ENCODE measurements at regions not wholly inside any gene's neighbourhood (a gene's known extent, or its start where the extent isn't known, plus 50 kb on each side); places are given as distances from the start of the nearest gene placed in this dataset.
"Not testable (repeated sequence)": the region's sequence is repeated elsewhere in the genome, so short reads cannot be mapped to it uniquely, and the experiment has no call there.

DNA sequence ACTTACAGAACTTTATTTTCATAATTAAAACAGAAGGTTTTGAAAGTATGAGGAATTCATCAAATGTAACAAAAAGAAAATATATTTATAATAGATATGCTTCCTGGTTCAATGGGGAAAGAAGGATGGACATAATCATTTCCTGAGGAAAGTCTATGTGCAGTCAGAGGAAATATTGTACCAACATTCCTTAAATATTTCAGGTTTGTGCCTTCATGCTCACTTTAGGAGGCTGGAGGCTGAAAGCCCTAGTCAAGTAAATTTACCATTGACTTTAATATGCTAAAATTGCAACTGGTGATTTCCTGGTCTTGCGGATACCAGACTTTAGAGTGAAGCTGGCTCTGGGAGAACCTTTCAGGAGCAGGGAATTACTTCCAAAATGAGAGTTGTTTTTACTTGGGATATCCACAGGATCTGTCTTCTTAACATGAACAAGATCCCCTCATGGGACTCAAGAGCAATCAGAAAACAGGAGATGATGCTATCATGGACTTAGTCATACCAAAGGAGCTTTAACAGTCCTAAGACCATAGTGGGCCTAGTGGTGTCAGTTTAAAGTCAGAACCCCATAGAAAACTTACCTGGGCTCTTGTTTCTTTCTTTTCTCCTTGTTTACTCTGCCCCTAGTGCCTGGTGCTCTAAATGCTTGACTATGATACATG, 762.8 kb upstream of the GRAMD2B start:
- DNase-seq: no peak

- DNase-seq: no peak
Measured at GRCh38 chr5:125661584-125661983, 761.6 kb upstream of the GRAMD2B start.

- DNase-seq: no peak
Measured at GRCh38 chr5:125668884-125669283, 754.3 kb upstream of the GRAMD2B start.

DNA sequence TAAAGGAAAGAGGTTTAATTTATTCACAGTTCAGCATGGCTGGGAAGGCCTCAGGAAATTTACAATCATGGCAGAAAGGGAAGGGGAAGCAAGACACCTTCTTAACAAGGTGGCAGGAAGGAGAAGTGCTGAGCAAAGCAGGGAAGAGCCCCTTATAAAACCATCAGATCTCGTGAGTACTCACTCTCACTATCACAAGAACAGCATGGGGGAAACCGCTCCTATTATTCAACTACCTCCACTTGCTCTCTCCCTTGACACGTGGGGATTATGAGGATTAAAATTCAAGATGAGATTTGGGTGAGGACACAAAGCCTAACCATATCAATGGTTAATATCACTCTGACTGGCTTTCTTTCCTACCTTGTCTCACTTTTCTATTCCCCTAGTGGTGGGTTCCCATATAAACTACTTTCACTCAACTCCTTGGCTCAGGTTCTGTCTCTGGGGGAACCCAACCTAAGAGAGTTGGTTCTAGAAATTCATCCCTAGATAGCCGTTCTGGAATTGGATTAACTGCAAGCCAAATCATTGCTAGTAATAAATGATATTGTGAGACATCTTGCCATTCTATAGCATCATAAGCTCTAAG, 749.8 kb upstream of the GRAMD2B start:
- no peak for DNase-seq

DNA sequence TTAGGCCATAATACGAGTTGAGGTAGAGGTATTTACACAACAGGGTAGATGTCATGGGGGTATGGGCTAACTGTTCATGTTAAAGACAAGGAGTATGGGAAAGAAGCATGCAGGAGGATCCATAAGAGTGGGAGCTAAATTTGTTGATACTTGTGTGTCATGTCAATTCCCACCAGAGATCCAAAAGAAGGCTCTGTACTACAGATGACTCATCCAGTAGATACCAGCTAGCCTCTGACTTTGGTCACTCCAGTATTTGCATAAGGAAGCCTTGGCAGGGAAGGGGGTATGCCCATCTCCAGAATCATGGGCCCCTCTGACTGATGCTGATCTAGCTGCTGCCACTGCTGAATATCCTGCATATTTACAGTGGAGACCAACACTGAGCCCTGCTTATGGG, 743.7 kb upstream of the GRAMD2B start:
- DNase-seq: no peak

- DNase-seq: no peak
Measured at GRCh38 chr5:125683669-125684068, 739.5 kb upstream of the GRAMD2B start.

GRCh38 chr5:125685771-125686170, 737.4 kb upstream of the GRAMD2B start:
- no peak for DNase-seq

DNA sequence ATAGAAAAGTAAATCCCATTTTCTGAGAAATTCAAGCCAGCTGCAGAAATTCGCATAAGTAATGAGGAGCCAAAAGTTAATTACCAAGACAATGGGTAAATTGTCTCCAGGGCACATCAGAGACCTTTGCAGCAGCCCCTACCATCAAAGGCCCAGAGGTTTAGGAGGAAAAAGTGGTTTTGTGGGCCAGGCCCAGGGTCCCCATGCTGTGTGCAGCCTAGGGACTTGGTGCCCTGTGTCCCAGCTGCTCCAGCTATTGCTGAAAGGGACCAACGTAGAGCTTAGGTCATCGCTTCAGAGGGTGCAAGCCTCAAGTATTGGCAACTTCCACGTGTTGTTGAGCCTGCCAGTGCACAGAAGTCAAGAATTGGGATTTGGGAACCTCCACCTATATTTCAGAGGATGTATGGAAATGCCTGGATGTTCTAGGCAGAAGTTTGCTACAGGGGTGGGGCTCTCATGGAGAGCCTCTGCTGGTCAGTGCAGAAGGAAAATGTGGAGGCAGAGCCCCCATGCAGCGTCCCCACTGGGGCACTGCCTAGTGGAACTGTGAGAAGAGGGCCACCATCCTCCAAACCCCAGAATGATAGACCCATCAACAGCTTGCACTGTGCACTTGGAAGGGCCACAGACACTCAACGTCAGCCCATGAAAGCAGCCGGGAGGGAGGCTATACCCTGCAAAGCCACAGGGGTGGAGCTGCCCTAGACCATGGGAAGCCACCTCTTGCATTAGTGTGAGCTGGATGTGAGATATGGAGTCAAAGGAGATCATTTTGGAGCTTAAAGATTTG, 731.3 kb upstream of the GRAMD2B start:
- DNase-seq: not testable (repeated sequence)

- DNase-seq: no peak
Measured at GRCh38 chr5:125695996-125696655, 727.1 kb upstream of the GRAMD2B start.

DNA sequence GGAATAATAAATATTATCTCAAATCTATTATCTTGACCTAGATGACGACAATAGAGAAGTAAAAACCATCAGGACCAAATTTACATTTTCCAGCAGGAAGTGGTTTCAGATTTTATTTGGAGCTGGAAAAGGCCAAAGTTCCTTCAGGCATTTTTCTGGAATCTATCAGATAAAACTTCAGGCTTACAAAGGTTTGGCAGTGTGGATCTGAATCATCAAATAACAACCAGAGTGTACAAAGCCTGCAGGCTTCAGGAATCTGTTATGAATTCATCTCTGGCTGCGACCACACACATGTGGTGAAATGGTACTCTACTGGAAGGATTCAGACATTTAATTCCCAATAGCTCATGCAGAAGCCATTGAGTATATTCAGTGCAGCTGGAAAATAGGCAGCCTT, 726.4 kb upstream of the GRAMD2B start:
- DNase-seq: no peak

- DNase-seq: no peak
Measured at GRCh38 chr5:125698420-125698819, 724.8 kb upstream of the GRAMD2B start.

- DNase-seq: no peak
Measured at GRCh38 chr5:125699860-125700259, 723.3 kb upstream of the GRAMD2B start.

- no peak for DNase-seq
Measured at GRCh38 chr5:125700380-125700861, 722.8 kb upstream of the GRAMD2B start.

DNA sequence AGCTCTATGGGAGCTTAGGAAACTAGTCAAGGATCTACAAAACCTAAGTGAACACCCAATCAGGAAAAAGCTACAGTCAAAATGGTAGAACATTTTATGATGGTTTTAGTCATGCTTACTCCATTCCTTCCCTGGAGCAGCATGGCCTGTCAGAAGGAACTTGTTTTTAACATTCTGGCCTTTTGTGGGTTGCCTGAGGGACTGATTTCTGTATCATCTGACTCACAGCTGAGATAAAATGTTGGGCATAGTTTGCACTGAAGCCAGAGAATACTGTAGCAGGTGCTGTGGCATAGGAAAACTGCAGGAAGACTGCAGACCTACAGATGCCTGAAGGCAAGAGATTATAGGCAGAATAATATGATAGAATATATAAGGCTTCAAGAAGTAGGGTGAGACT, 719.6 kb upstream of the GRAMD2B start:
- DNase-seq: no peak

GRCh38 chr5:125704888-125705287, 718.3 kb upstream of the GRAMD2B start:
- no peak for DNase-seq

- no peak for DNase-seq
Measured at GRCh38 chr5:125708583-125708982, 714.6 kb upstream of the GRAMD2B start.

- no peak for DNase-seq
Measured at GRCh38 chr5:125710745-125711144, 712.5 kb upstream of the GRAMD2B start.

- no peak for DNase-seq
Measured at GRCh38 chr5:125712397-125712796, 710.8 kb upstream of the GRAMD2B start.

GRCh38 chr5:125713109-125713805, 710.0 kb upstream of the GRAMD2B start:
- DNase-seq: no peak

- DNase-seq: no peak
Measured at GRCh38 chr5:125715216-125715615, 708.0 kb upstream of the GRAMD2B start.

- no peak for DNase-seq
Measured at GRCh38 chr5:125717209-125717608, 706.0 kb upstream of the GRAMD2B start.

GRCh38 chr5:125719681-125720347, 703.4 kb upstream of the GRAMD2B start:
- DNase-seq: no peak

Data from activated CD4-positive, CD25-positive, alpha-beta regulatory T cell (primary cell).